Nephron progenitor cell (in vitro differentiated cells): ENCODE measurements at regions not wholly inside any gene's neighbourhood (a gene's known extent, or its start where the extent isn't known, plus 50 kb on each side); places are given as distances from the start of the nearest gene placed in this dataset.

ENCODE experiments used
- DNase-seq: peaks from one replicate; pipeline ENCODE4 v3.0.0; 2021
- H3K27ac Mint-ChIP-seq: 2 replicates; pipeline ENCODE4 v1.8.0; 2021; ENCODE audit warnings: mild to moderate bottlenecking, moderate library complexity, mixed read lengths
- H3K27me3 Mint-ChIP-seq: 2 replicates; pipeline ENCODE4 v1.8.0; 2021; ENCODE audit warnings: mild to moderate bottlenecking, low read depth, mixed read lengths; ENCODE audit not compliant: poor library complexity
- H3K36me3 Mint-ChIP-seq: 2 replicates; pipeline ENCODE4 v1.8.0; 2021; ENCODE audit warnings: low read depth, mixed read lengths
- H3K4me1 Mint-ChIP-seq: 2 replicates; pipeline ENCODE4 v1.8.0; 2021; ENCODE audit warnings: mixed read lengths
- H3K4me3 Mint-ChIP-seq: 2 replicates; pipeline ENCODE4 v1.8.0; 2021; ENCODE audit warnings: mild to moderate bottlenecking, moderate library complexity, mixed read lengths
- H3K9me3 Mint-ChIP-seq: 2 replicates; pipeline ENCODE4 v1.8.0; 2021; ENCODE audit warnings: mild to moderate bottlenecking, moderate library complexity, mixed read lengths
- CTCF ChIP-seq: fragments of 200-600 bp; sonication (generic); IDR thresholded peaks from 2 replicates; pipeline ENCODE4 v1.5.0; 2021; ENCODE audit warnings: antibody characterized with exemption

DNA sequence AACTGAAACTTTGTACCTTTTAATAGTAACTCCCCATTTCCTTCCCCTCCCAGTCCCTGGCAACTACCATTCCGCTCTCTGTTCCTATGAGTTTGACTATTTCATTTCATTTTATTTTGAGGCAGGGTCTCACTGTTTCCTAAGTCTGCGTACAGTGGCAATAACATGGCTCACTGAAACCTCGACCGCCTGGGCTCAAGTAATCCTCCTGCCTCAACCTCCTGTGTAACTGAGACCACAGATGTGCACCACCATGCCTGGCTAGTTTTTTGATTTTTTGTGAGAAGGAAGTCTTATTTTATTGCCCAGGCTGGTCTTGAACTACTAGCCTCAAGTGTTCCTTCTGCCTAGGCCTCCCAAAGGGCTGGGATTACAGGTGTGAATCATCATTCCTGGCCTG lies 808.1 kb downstream of the CDH11 start:
- Mint-ChIP-seq H3K36me3 (no peaks in the 10 kb centered on the region), H3K4me3 (no peak overlapping the region), H3K9me3 (peaks cover 5% of the 10 kb centered on the region), H3K4me1 (no peaks in the 10 kb centered on the region), H3K27ac (no peak overlapping the region), H3K27me3 (peaks cover 3% of the 10 kb centered on the region)
- TF ChIP-seq CTCF = no peak
- DNase-seq = no peak

DNA sequence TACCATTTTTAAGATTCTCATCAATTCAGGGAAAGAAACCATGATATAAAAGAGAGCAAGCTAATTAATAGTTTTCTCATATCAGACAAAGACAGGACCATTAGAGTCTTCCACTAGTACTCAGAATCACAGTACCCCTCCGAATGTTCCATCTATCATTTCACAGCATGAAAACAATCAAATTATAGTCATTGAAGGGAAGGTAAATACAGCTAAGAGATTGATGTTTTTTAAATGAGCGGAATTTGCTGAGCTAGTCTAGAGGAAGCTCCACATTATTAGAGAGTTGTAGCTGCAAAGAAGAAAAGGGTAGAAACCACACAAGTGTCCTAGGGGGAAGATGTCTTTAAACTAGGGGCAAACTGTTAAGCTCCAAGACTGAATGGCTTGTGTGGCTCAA lies 808.9 kb downstream of the CDH11 start:
- peaks cover under 1% of the 10 kb centered on the region for H3K4me1 Mint-ChIP-seq
- TF ChIP-seq CTCF = no peak
- H3K27ac Mint-ChIP-seq = no peak overlapping the region
- no peaks in the 10 kb centered on the region for H3K36me3 Mint-ChIP-seq
- peaks cover 10% of the 10 kb centered on the region for H3K9me3 Mint-ChIP-seq
- peaks cover 3% of the 10 kb centered on the region for H3K27me3 Mint-ChIP-seq
- no peak overlapping the region for H3K4me3 Mint-ChIP-seq
- DNase-seq = no peak

- Mint-ChIP-seq H3K36me3 (no peaks in the 10 kb centered on the region), H3K4me3 (no peak overlapping the region), H3K9me3 (peaks cover 10% of the 10 kb centered on the region), H3K4me1 (peaks cover 4% of the 10 kb centered on the region), H3K27ac (no peak overlapping the region), H3K27me3 (peaks cover 3% of the 10 kb centered on the region)
- no peak for DNase-seq
- TF ChIP-seq CTCF = no peak
These were observed 809.6 kb downstream of the CDH11 start for GRCh38 chr16:64312292-64312691.

- Mint-ChIP-seq H3K4me1 (peaks cover 9% of the 10 kb centered on the region), H3K27ac (no peak overlapping the region), H3K4me3 (no peak overlapping the region), H3K36me3 (no peaks in the 10 kb centered on the region), H3K27me3 (no peaks in the 10 kb centered on the region), H3K9me3 (peaks cover 10% of the 10 kb centered on the region)
- no peak for TF ChIP-seq CTCF
- DNase-seq = no peak
These were observed 810.6 kb downstream of the CDH11 start for GRCh38 chr16:64311241-64311640.

DNA sequence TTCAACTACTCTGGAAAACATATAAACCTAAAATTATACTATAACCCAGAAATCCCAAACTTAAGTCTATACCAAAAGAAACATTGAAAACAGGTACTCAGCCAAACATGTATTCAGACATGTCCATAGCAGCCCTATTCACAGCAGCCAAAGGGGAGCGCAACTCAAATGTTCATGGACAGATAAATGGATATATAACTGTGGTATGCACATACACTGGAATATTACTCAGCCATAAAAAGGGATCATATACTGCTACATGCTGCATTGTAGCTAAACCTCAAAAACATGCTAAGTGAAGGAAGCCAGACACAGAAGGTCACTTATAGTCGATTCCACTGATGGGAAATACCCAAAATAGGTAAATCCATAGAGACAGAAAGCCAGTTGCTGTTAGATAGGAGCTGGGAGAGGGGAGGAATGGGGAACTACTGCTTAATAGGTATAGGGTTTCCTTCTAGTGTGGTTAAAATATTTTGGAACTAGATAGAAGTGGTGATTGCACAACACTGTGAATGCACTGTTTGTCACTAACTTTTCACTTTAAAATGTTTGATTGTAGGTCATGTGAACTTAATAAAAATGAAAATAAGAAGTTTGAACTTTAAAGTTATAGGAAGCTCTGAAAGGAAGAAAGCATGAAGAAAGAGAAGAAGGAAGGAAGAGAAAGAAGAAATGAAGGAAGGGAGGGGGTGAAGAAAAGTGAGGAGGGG lies 812.3 kb downstream of the CDH11 start:
- Mint-ChIP-seq H3K36me3 (no peaks in the 10 kb centered on the region), H3K27me3 (no peaks in the 10 kb centered on the region), H3K9me3 (peaks cover 10% of the 10 kb centered on the region), H3K4me3 (no peak overlapping the region), H3K4me1 (peaks cover 9% of the 10 kb centered on the region), H3K27ac (no peak overlapping the region)
- no peak for TF ChIP-seq CTCF
- DNase-seq = no peak

GRCh38 chr16:64308721-64309120 lies 813.1 kb downstream of the CDH11 start:
- Mint-ChIP-seq H3K9me3 (peaks cover 10% of the 10 kb centered on the region), H3K27ac (no peak overlapping the region), H3K27me3 (no peaks in the 10 kb centered on the region), H3K36me3 (no peaks in the 10 kb centered on the region), H3K4me1 (peaks cover 9% of the 10 kb centered on the region), H3K4me3 (no peak overlapping the region)
- DNase-seq = no peak
- TF ChIP-seq CTCF = no peak
